ENCODE measurements at regions not wholly inside any gene's neighbourhood (a gene's known extent, or its start where the extent isn't known, plus 50 kb on each side); places are given as distances from the start of the nearest gene placed in this dataset.

DNA sequence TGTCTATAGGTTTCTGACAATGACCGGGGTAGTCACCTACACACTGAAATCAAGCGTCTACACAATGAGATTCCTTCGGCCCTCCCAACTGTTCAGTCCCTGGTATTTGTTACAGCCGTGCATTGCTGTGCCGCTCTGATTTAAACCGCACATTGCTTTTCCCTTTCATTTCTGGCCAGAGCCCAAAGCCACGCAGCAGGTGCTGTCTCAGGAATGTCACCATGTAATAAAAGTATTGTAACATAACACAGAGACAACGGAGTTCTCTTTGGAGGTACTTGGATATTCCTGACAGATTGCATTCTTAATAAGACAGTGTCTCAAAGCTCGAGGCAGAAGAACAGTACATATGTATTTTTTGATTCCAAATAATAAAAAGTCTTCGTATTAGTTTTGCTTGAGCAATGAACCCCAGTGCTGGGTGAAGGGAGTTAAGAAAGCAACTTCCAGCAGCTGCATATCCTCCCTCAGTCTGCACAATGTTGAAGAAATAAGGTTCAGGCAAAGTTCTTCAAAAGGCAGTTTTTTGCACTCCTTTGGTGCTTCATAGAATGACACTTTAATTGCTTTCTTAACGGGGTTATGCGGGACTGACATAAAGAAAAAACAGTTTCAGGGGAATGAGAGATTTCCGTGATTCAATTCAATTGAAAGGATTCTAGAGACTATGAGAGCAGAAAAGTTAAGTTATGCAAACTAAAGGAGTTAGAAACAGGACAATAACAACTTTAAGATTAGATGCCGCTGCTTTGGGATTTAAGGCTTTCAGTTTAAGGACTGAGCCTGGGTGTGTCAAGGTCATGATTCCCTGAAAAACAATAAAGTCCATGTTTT is 288.7 kb upstream of the FLRT2 start:
- H3K27ac ChIP-seq: no peak overlapping the region

GRCh38 chr14:85242666-85243065 is 287.3 kb upstream of the FLRT2 start:
- TF ChIP-seq ZFX (IDR thresholded peaks at IDR 0.05; ENCODE audit: borderline replicate concordance) (no peak), CTCF (IDR thresholded peaks at IDR 0.05) (no peak)
- H3K27ac ChIP-seq: no peak overlapping the region

More for the DNA sequence above, 288.7 kb upstream of the FLRT2 start:
- TF ChIP-seq CTCF (IDR thresholded peaks at IDR 0.05) (no peak), ZFX (IDR thresholded peaks at IDR 0.05; ENCODE audit: borderline replicate concordance) (no peak)

DNA sequence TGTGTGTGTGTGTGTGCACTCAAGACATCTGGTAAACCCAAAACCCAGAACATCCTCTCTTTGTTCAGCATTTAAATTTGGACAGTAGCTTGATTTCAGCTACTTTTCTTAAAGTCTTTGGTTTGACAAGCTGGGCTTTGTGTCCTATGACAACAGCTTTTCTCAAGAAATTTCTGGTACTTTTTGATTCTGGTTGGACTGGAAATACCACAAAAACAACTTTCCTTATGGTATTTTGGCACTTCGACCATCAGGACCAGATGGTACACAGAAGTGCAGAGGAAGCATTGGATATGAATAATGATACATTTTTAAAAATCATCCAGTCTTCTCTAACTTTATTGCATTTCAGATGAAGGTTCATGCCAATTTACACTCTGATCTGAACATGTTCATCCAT is 286.6 kb upstream of the FLRT2 start:
- no peak for TF ChIP-seq ZFX (IDR thresholded peaks at IDR 0.05; ENCODE audit: borderline replicate concordance)
- no peak for TF ChIP-seq CTCF (IDR thresholded peaks at IDR 0.05)
- no peak overlapping the region for H3K27ac ChIP-seq

- TF ChIP-seq ZFX (IDR thresholded peaks at IDR 0.05; ENCODE audit: borderline replicate concordance) (no peak), CTCF (IDR thresholded peaks at IDR 0.05) (no peak)
These were observed 282.9 kb upstream of the FLRT2 start for GRCh38 chr14:85247071-85247470.

GRCh38 chr14:85248881-85249635 is 280.9 kb upstream of the FLRT2 start:
- TF ChIP-seq ZFX (IDR thresholded peaks at IDR 0.05; ENCODE audit: borderline replicate concordance) (no peak), CTCF (IDR thresholded peaks at IDR 0.05) (no peak)

More at GRCh38 chr14:85247071-85247470, 282.9 kb upstream of the FLRT2 start:
- H3K27ac ChIP-seq: no peak overlapping the region

DNA sequence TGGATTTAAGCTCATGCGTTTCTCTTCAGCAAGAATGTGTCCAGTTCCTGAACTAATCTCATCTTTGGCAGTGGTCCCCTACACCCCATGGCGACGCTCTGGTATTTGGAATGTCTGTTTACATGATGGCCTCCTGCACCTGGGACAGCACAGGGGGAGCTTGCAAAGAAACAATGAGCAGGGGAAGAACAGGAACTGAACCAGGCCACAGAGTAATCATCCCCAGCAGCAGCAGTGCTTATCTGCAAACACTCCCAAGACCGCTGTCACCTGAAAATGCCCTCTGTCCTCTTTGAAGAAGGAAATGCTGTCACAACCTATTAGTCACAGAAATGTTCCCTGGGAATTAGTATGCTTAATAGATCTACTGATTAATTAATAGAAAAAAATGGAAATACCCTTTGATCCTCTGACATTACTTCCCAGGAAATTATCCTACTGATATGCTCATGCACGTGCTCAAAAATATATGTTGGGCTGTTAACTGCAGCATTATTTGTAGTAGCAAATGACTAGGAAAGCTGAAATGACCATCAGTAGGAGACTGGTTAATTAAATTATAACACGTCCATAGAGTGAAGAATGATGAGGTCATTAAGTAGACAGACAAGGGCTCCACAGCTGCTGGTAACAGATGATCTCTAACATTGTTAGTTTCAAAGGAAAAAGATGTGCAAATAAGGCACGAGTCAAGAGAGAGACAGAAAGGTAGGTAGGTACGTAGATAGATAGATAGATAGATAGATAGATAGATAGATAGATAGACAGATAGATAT is 279.3 kb upstream of the FLRT2 start:
- H3K27ac ChIP-seq: no peak overlapping the region
- no peak for TF ChIP-seq ZFX (IDR thresholded peaks at IDR 0.05; ENCODE audit: borderline replicate concordance)
- TF ChIP-seq CTCF (IDR thresholded peaks at IDR 0.05): no peak

More at GRCh38 chr14:85248881-85249635, 280.9 kb upstream of the FLRT2 start:
- H3K27ac ChIP-seq: no peak overlapping the region

All from 22Rv1 (cell line).